Calu3 (cell line): ENCODE measurements at regions not wholly inside any gene's neighbourhood (a gene's known extent, or its start where the extent isn't known, plus 50 kb on each side); places are given as distances from the start of the nearest gene placed in this dataset. TPM values are rescaled to one million over a fixed set of nuclear protein-coding genes. Genes with fewer than 3 reads are reported as not detected.

Source experiments
- BruUV-seq: library from RNA; stranded (reverse); fragments of 400-500 nt; replicated peaks from 2 replicates; lab custom pipeline; 2021; lab: Mats Ljungman, UMichigan
- CTCF ChIA-PET: fragments of 300-600 bp; sonication (Branson Sonifier 250); formaldehyde crosslinking; loops from one replicate; lab custom pipeline; 2022; ENCODE audit warnings: antibody characterized with exemption; lab: Charles Lee
- DNase-seq: peaks from one replicate; pipeline ENCODE4 v3.0.0; 2022
- H3K27ac Mint-ChIP-seq: one replicate; pipeline ENCODE4 v1.8.0; 2022; ENCODE audit warnings: mixed read lengths; ENCODE audit not compliant: unreplicated experiment
- H3K27me3 Mint-ChIP-seq: one replicate; pipeline ENCODE4 v1.8.0; 2022; ENCODE audit warnings: mixed read lengths; ENCODE audit not compliant: unreplicated experiment
- H3K36me3 Mint-ChIP-seq: one replicate; pipeline ENCODE4 v1.8.0; 2022; ENCODE audit warnings: mild to moderate bottlenecking, moderate library complexity, mixed read lengths; ENCODE audit not compliant: insufficient read depth, unreplicated experiment
- H3K4me1 Mint-ChIP-seq: one replicate; pipeline ENCODE4 v1.8.0; 2022; ENCODE audit warnings: mild to moderate bottlenecking, low read depth, mixed read lengths; ENCODE audit not compliant: unreplicated experiment
- H3K4me3 Mint-ChIP-seq: one replicate; pipeline ENCODE4 v1.8.0; 2022; ENCODE audit warnings: mild to moderate bottlenecking, low read depth, moderate library complexity, mixed read lengths; ENCODE audit not compliant: unreplicated experiment
- H3K9me3 Mint-ChIP-seq: one replicate; pipeline ENCODE4 v1.8.0; 2022; ENCODE audit warnings: low read depth, mixed read lengths; ENCODE audit not compliant: unreplicated experiment
- intact Hi-C: fragments of 100-400 bp; cut with micrococcal nuclease; formaldehyde crosslinking; loops from one replicate; pipeline ENCODE4 v1.10.0; 2022; ENCODE audit not compliant: unreplicated experiment
- microRNA-seq: library from miRNA; unstranded; fragments of <30 nt; microRNA quantifications from one replicate; pipeline ENCODE4 v1.2.0, GENCODE V29; 2022
- TF ChIP-seq, protein P1 (sequence below): fragments of 200-600 bp; IDR thresholded peaks from one replicate; pipeline ENCODE4 v1.8.0; 2022; ENCODE audit warnings: antibody characterized with exemption; ENCODE audit not compliant: unreplicated experiment

DNA sequence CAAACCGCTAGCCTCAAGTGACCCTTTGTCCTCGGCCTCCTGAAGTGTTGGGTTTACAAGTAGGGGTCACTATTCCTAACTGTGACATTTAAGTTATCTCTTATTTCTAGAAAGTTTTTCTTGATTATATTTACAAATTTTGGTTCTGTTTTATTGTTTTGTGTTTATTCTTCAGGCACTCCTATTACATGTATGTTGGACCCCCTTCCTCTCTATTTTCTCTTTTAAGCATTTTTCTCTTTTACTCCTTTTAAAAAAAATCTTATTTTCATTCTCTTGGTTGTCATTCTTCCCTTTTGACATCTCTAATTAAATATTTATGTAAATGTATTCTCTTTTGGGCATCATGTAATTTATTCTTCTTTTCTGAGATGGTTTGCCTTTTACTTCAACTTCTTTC is 50.4 kb upstream of the MAP3K7 start:
- Mint-ChIP-seq H3K4me3 (no peak overlapping the region), H3K27me3 (no peaks in the 10 kb centered on the region), H3K4me1 (no peaks in the 10 kb centered on the region), H3K36me3 (no peaks in the 10 kb centered on the region), H3K27ac (no peak overlapping the region), H3K9me3 (no peaks in the 10 kb centered on the region)
- intact Hi-C loops: loop anchor here (10.0 kb wide), 1 partner anchor 217 kb away; no protein-coding TSS in a partner anchor
- DNase-seq: no peak
- no TSS peak for BruUV-seq
- CTCF ChIA-PET: interaction anchor here (0.6 kb wide), 1 partner anchor 207 kb away, joined by 3 read pairs; no protein-coding TSS in a partner anchor
- TF ChIP-seq, protein P1, sequence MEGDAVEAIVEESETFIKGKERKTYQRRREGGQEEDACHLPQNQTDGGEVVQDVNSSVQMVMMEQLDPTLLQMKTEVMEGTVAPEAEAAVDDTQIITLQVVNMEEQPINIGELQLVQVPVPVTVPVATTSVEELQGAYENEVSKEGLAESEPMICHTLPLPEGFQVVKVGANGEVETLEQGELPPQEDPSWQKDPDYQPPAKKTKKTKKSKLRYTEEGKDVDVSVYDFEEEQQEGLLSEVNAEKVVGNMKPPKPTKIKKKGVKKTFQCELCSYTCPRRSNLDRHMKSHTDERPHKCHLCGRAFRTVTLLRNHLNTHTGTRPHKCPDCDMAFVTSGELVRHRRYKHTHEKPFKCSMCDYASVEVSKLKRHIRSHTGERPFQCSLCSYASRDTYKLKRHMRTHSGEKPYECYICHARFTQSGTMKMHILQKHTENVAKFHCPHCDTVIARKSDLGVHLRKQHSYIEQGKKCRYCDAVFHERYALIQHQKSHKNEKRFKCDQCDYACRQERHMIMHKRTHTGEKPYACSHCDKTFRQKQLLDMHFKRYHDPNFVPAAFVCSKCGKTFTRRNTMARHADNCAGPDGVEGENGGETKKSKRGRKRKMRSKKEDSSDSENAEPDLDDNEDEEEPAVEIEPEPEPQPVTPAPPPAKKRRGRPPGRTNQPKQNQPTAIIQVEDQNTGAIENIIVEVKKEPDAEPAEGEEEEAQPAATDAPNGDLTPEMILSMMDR: no peak

Small RNAs in the stretch of these regions (microRNA-seq; reads per million reads assigned to microRNA genes)
- gene MIR4643: not detected
